OCI-LY3 (cell line): ENCODE measurements at regions not wholly inside any gene's neighbourhood (a gene's known extent, or its start where the extent isn't known, plus 50 kb on each side); places are given as distances from the start of the nearest gene placed in this dataset.

Experiments used
- H2AFZ ChIP-seq: fragments of 200-600, 300-600 bp; shearing (Covaris generic); 2 replicates; pipeline ENCODE4 v1.6.0; 2014; ENCODE audit warnings: antibody characterized with exemption, low read depth, low read length
- H3K27ac ChIP-seq: fragments of 200-600, 300-600 bp; sonication (generic); 2 replicates; pipeline ENCODE4 v1.5.1; 2014; ENCODE audit warnings: mild to moderate bottlenecking, low read length, moderate library complexity, mixed read lengths
- H3K27me3 ChIP-seq: fragments of 200-600, 300-600 bp; sonication (generic); 2 replicates; pipeline ENCODE4 v1.6.1; 2014; ENCODE audit warnings: low read depth, low read length, mixed read lengths
- H3K36me3 ChIP-seq: fragments of 200-600, 300-600 bp; sonication (generic); replicated peaks from 2 replicates; pipeline ENCODE3; 2014; ENCODE audit warnings: low read depth, low read length, mixed read lengths
- H3K4me1 ChIP-seq: fragments of 300-600, 200-600 bp; sonication (generic); 2 replicates; pipeline ENCODE4 v1.6.1; 2014; ENCODE audit warnings: low read length, mixed read lengths
- H3K4me2 ChIP-seq: fragments of 200-600, 300-600 bp; sonication (generic); 2 replicates; pipeline ENCODE4 v1.6.1; 2014; ENCODE audit warnings: low read length, mixed read lengths
- H3K4me3 ChIP-seq: fragments of 300-600, 200-600 bp; sonication (generic); 2 replicates; pipeline ENCODE4 v1.5.1; 2014; ENCODE audit warnings: antibody characterized with exemption, mild to moderate bottlenecking, low read length, moderate library complexity
- H3K79me2 ChIP-seq: fragments of 300-600, 200-600 bp; shearing (Covaris generic); 2 replicates; pipeline ENCODE4 v1.6.1; 2014; ENCODE audit warnings: mild to moderate bottlenecking, low read length, mixed read lengths
- H3K9ac ChIP-seq: fragments of 300-600, 200-600 bp; shearing (Covaris generic); 2 replicates; pipeline ENCODE4 v1.6.0; 2014; ENCODE audit warnings: mild to moderate bottlenecking, low read length, moderate library complexity
- H3K9me3 ChIP-seq: fragments of 200-600, 300-600 bp; shearing (Covaris generic); 2 replicates; pipeline ENCODE4 v1.6.1; 2014; ENCODE audit warnings: low read length, mixed read lengths; ENCODE audit not compliant: insufficient read depth
- H4K20me1 ChIP-seq: fragments of 200-600, 300-600 bp; sonication (generic); 2 replicates; pipeline ENCODE4 v1.6.1; 2016; ENCODE audit warnings: low read length, mixed read lengths; ENCODE audit not compliant: insufficient read depth
- EZH2phosphoT487 ChIP-seq: fragments of 200-600 bp; shearing (Covaris generic); IDR thresholded peaks from 2 replicates; pipeline ENCODE4 v1.6.1; 2018; ENCODE audit warnings: antibody characterized with exemption, mixed run types, low read depth
- TF ChIP-seq, protein P1 (sequence below): fragments of 200-600, 300-600 bp; sonication (generic); IDR thresholded peaks from 2 replicates; pipeline ENCODE4 v1.5.1; 2014; ENCODE audit warnings: antibody characterized with exemption, low read length, low read depth

DNA sequence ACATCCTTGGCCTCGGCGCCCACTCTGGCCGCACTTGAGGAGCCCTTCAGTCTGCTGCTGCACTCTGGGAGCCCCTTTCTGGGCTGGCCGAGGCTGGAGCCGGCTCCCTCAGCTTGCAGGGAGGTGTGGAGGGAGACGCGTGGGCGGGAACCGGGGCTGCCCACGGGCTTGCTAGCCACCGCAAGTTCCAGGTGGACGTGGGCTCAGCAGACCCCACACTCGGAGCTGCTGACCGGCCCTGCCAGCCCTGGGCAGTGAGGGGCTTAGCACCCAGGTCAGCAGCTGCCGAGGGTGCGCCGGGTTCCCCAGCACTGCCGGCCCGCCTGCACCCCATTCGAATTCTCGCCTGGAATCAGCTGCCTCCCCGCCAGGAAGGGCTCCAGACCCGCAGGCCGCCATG is 1892.3 kb upstream of the PCDH7 start:
- no peaks in the 10 kb centered on the region for H3K4me1 ChIP-seq
- H3K27ac ChIP-seq = no peak overlapping the region
- H3K79me2 ChIP-seq = no peaks in the 10 kb centered on the region
- no peaks in the 10 kb centered on the region for H3K9me3 ChIP-seq
- H4K20me1 ChIP-seq = no peaks in the 10 kb centered on the region
- H3K36me3 ChIP-seq = no peaks in the 10 kb centered on the region
- no peak overlapping the region for H3K4me3 ChIP-seq
- H2AFZ ChIP-seq = no peak overlapping the region
- TF ChIP-seq EZH2phosphoT487 = no peak
- TF ChIP-seq, protein P1, sequence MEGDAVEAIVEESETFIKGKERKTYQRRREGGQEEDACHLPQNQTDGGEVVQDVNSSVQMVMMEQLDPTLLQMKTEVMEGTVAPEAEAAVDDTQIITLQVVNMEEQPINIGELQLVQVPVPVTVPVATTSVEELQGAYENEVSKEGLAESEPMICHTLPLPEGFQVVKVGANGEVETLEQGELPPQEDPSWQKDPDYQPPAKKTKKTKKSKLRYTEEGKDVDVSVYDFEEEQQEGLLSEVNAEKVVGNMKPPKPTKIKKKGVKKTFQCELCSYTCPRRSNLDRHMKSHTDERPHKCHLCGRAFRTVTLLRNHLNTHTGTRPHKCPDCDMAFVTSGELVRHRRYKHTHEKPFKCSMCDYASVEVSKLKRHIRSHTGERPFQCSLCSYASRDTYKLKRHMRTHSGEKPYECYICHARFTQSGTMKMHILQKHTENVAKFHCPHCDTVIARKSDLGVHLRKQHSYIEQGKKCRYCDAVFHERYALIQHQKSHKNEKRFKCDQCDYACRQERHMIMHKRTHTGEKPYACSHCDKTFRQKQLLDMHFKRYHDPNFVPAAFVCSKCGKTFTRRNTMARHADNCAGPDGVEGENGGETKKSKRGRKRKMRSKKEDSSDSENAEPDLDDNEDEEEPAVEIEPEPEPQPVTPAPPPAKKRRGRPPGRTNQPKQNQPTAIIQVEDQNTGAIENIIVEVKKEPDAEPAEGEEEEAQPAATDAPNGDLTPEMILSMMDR = no peak
- no peak overlapping the region for H3K4me2 ChIP-seq
- H3K9ac ChIP-seq = no peak overlapping the region
- H3K27me3 ChIP-seq = no peaks in the 10 kb centered on the region

DNA sequence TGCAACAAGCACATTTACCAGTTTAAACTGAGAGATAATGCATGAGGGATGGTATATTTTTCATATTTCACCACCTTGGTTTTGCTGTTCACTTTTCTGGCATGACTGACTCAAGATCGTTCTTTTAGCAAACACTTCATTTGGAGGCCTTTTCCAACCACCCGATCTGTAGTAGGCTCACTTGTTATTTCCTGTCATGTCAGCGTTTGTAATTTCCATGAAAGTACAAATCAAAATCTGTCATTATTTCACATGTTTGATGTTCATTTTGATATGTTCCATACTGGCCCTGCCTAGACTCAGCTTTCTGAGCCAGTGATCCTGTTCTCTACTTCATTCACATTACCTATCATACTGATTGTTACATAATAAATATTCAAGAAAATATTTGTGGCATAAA is 1888.3 kb upstream of the PCDH7 start:
- Histone ChIP-seq H3K27ac (no peak overlapping the region), H3K9me3 (no peaks in the 10 kb centered on the region), H3K9ac (no peak overlapping the region), H3K4me1 (no peaks in the 10 kb centered on the region), H4K20me1 (no peaks in the 10 kb centered on the region), H3K4me3 (no peak overlapping the region), H3K36me3 (no peaks in the 10 kb centered on the region), H2AFZ (no peak overlapping the region), H3K4me2 (no peak overlapping the region), H3K79me2 (no peaks in the 10 kb centered on the region), H3K27me3 (no peaks in the 10 kb centered on the region)
- no peak for TF ChIP-seq EZH2phosphoT487

DNA sequence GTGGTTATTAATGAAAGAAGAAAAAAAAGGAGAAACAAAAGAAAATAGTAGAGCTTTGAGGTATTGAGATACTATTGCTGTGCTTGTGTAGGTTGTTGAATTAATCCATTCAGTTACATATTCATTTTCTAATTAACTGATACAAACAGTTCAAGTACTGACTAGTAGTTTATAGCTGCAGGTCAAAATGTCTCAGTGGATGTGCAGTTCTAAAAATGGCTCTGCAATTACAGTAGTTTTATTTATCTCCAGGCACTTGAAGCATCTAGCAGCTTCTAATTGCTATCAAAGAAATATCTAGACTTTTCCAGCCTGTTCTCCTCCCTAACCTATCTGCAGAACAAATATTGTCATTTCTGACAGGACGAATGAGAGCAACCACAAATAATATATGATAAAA is 1887.7 kb upstream of the PCDH7 start:
- H3K4me3 ChIP-seq = no peak overlapping the region
- no peaks in the 10 kb centered on the region for H3K36me3 ChIP-seq
- H3K9ac ChIP-seq = no peak overlapping the region
- H3K4me1 ChIP-seq = no peaks in the 10 kb centered on the region
- H3K27ac ChIP-seq = no peak overlapping the region
- H2AFZ ChIP-seq = no peak overlapping the region
- no peaks in the 10 kb centered on the region for H3K27me3 ChIP-seq
- no peaks in the 10 kb centered on the region for H3K79me2 ChIP-seq
- no peaks in the 10 kb centered on the region for H3K9me3 ChIP-seq
- no peak overlapping the region for H3K4me2 ChIP-seq
- no peak for TF ChIP-seq EZH2phosphoT487
- TF ChIP-seq, protein P1 = no peak
- no peaks in the 10 kb centered on the region for H4K20me1 ChIP-seq

DNA sequence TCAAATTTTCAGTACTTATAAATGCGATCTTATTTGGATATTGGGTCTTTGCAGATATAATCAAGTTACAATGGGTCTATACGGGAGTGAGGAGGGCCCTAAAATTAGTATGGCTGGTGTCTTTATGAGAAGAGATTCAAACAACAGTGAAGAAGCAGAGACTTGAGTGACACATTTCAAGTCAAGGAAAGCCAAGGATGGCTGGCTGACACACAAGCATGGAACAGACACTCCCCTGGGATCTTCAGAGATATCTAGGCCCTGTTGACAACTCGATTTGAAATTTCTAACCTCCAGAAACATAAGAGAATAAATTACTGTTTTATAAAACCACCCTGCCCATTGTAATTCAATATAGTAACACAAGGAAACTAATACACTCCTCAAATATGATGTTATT is 1886.0 kb upstream of the PCDH7 start:
- Histone ChIP-seq H3K27me3 (no peaks in the 10 kb centered on the region), H3K4me1 (no peaks in the 10 kb centered on the region), H3K27ac (no peak overlapping the region), H3K9ac (no peak overlapping the region), H3K36me3 (no peaks in the 10 kb centered on the region), H3K79me2 (no peaks in the 10 kb centered on the region), H3K9me3 (no peaks in the 10 kb centered on the region), H2AFZ (no peak overlapping the region), H3K4me2 (no peak overlapping the region), H4K20me1 (no peaks in the 10 kb centered on the region), H3K4me3 (no peak overlapping the region)
- TF ChIP-seq, protein P1 = no peak
- TF ChIP-seq EZH2phosphoT487 = no peak

DNA sequence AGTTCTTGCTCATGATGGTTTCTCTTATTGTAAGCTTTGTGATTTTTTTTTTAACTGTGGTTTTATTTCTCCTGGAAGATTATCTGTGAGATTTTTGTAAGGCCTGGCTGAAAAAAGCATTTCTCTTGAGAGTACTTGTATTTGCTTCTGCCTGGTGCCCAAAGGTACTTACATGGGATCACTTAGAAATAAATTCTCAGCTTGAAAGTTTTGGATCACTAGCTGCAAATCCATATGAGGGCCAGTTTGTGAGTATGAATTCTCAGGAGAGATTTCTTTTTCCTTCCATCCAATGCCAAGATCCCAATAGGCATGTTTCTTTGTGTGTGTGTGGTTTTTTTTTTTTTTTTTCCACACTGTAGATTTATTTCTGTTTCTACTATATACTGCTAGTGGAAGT is 1884.7 kb upstream of the PCDH7 start:
- no peaks in the 10 kb centered on the region for H4K20me1 ChIP-seq
- H3K4me3 ChIP-seq = no peak overlapping the region
- H2AFZ ChIP-seq = no peak overlapping the region
- H3K9ac ChIP-seq = no peak overlapping the region
- H3K4me1 ChIP-seq = no peaks in the 10 kb centered on the region
- H3K79me2 ChIP-seq = no peaks in the 10 kb centered on the region
- H3K9me3 ChIP-seq = no peaks in the 10 kb centered on the region
- H3K4me2 ChIP-seq = no peak overlapping the region
- no peak for TF ChIP-seq EZH2phosphoT487
- TF ChIP-seq, protein P1 = no peak
- no peaks in the 10 kb centered on the region for H3K36me3 ChIP-seq
- no peak overlapping the region for H3K27ac ChIP-seq
- H3K27me3 ChIP-seq = no peaks in the 10 kb centered on the region
